ENCODE measurements at regions not wholly inside any gene's neighbourhood (a gene's known extent, or its start where the extent isn't known, plus 50 kb on each side); places are given as distances from the start of the nearest gene placed in this dataset.

DNA sequence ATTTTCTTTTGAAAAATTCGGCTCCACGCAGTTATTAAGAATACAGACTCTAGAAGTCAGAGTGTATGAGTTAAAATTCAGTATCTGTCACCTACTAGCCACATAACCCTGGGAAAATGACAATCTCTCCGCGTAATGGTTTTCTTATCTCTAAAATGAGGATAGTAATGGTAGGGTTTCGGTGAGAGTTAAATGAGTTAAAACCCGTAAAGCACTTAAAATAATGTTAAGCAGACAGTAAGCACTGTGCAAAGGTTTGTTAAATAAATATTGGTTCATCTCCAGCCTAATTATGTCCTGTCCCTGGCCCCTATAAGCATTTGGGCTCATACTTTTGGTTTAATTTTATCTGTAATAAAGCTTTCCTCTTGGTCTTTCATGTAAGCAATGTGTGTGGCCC lies 350.8 kb upstream of the GRIA3 start:
- TF ChIP-seq, protein P1, sequence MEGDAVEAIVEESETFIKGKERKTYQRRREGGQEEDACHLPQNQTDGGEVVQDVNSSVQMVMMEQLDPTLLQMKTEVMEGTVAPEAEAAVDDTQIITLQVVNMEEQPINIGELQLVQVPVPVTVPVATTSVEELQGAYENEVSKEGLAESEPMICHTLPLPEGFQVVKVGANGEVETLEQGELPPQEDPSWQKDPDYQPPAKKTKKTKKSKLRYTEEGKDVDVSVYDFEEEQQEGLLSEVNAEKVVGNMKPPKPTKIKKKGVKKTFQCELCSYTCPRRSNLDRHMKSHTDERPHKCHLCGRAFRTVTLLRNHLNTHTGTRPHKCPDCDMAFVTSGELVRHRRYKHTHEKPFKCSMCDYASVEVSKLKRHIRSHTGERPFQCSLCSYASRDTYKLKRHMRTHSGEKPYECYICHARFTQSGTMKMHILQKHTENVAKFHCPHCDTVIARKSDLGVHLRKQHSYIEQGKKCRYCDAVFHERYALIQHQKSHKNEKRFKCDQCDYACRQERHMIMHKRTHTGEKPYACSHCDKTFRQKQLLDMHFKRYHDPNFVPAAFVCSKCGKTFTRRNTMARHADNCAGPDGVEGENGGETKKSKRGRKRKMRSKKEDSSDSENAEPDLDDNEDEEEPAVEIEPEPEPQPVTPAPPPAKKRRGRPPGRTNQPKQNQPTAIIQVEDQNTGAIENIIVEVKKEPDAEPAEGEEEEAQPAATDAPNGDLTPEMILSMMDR (IDR thresholded peaks at IDR 0.05), result no peak
- no peak for TF ChIP-seq POLR2A (IDR thresholded peaks at IDR 0.05)

Measured in prostate gland (tissue), 2 donors.